Stimulated activated naive CD8-positive, alpha-beta T cell treated with anti-CD3 and anti-CD28 coated beads, Interleukin-15, amount 100 ng/mL, for 72 hours (primary cell): ENCODE measurements at regions not wholly inside any gene's neighbourhood (a gene's known extent, or its start where the extent isn't known, plus 50 kb on each side); places are given as distances from the start of the nearest gene placed in this dataset.
"Not testable (repeated sequence)": the region's sequence is repeated elsewhere in the genome, so short reads cannot be mapped to it uniquely, and the experiment has no call there.

Experiments
- ATAC-seq: fragments of 150-1000 bp; cut with Tn5 transposase; 2 replicates; pipeline ENCODE4 v1.10.0; 2021; ENCODE audit warnings: mild to moderate bottlenecking, moderate library complexity
- DNase-seq, 2 donors: peaks; one replicate each; pipeline ENCODE4 v3.0.0; 2021 to 2022
- H3K27ac Mint-ChIP-seq, 2 donors: one replicate each; pipeline ENCODE4 v1.8.0; 2022; ENCODE audit warnings: mild to moderate bottlenecking in 2 of 2, mixed read lengths in 2 of 2, moderate library complexity in 2 of 2
- H3K27me3 Mint-ChIP-seq: one replicate; pipeline ENCODE4 v1.8.0; 2022; ENCODE audit warnings: mixed read lengths
- H3K4me1 Mint-ChIP-seq: one replicate; pipeline ENCODE4 v1.8.0; 2022; ENCODE audit warnings: mild to moderate bottlenecking, mixed read lengths
- H3K4me3 Mint-ChIP-seq, 2 donors: one replicate each; pipeline ENCODE4 v1.8.0; 2022; ENCODE audit warnings: mild to moderate bottlenecking in 2 of 2, mixed read lengths in 2 of 2, moderate library complexity in 1 of 2
- H3K9me3 Mint-ChIP-seq, 2 donors: one replicate each; pipeline ENCODE4 v1.8.0; 2022; ENCODE audit warnings: mixed read lengths in 2 of 2

GRCh38 chr21:10384304-10384861 lies 137.0 kb upstream of the TPTE start:
- H3K27ac Mint-ChIP-seq, H3K27me3 Mint-ChIP-seq, H3K4me3 Mint-ChIP-seq, H3K4me1 Mint-ChIP-seq, ATAC-seq, H3K9me3 Mint-ChIP-seq, DNase-seq: not testable (repeated sequence)

GRCh38 chr21:10385202-10385601 lies 136.2 kb upstream of the TPTE start:
- not testable (repeated sequence) for DNase-seq, ATAC-seq, H3K4me3 Mint-ChIP-seq, H3K4me1 Mint-ChIP-seq, H3K27ac Mint-ChIP-seq, H3K9me3 Mint-ChIP-seq, H3K27me3 Mint-ChIP-seq

GRCh38 chr21:10385898-10386527 lies 135.4 kb upstream of the TPTE start:
- H3K9me3 Mint-ChIP-seq, H3K4me1 Mint-ChIP-seq, H3K27ac Mint-ChIP-seq, H3K4me3 Mint-ChIP-seq, H3K27me3 Mint-ChIP-seq, ATAC-seq, DNase-seq: not testable (repeated sequence)

GRCh38 chr21:10387692-10388450 lies 133.5 kb upstream of the TPTE start:
- not testable (repeated sequence) for H3K27me3 Mint-ChIP-seq, H3K27ac Mint-ChIP-seq, H3K4me3 Mint-ChIP-seq, DNase-seq, H3K4me1 Mint-ChIP-seq, H3K9me3 Mint-ChIP-seq, ATAC-seq

- not testable (repeated sequence) for H3K4me3 Mint-ChIP-seq, H3K9me3 Mint-ChIP-seq, H3K4me1 Mint-ChIP-seq, H3K27me3 Mint-ChIP-seq, DNase-seq, H3K27ac Mint-ChIP-seq, ATAC-seq
Measured at GRCh38 chr21:10388625-10389024, 132.8 kb upstream of the TPTE start.

GRCh38 chr21:10392301-10392700 lies 129.1 kb upstream of the TPTE start:
- not testable (repeated sequence) for H3K9me3 Mint-ChIP-seq, H3K27me3 Mint-ChIP-seq, H3K4me1 Mint-ChIP-seq, H3K27ac Mint-ChIP-seq, H3K4me3 Mint-ChIP-seq, ATAC-seq, DNase-seq

GRCh38 chr21:10395963-10396362 lies 125.4 kb upstream of the TPTE start:
- ATAC-seq, DNase-seq, H3K27me3 Mint-ChIP-seq, H3K4me3 Mint-ChIP-seq, H3K27ac Mint-ChIP-seq, H3K9me3 Mint-ChIP-seq, H3K4me1 Mint-ChIP-seq: not testable (repeated sequence)

- H3K4me1 Mint-ChIP-seq, H3K27ac Mint-ChIP-seq, H3K4me3 Mint-ChIP-seq, H3K9me3 Mint-ChIP-seq, DNase-seq, H3K27me3 Mint-ChIP-seq: not testable (repeated sequence)
- ATAC-seq, result peak; percentile 20
Measured at GRCh38 chr21:10397495-10397915, 123.9 kb upstream of the TPTE start.

- DNase-seq, H3K4me1 Mint-ChIP-seq, H3K27me3 Mint-ChIP-seq, H3K9me3 Mint-ChIP-seq, H3K27ac Mint-ChIP-seq, ATAC-seq, H3K4me3 Mint-ChIP-seq: not testable (repeated sequence)
Measured at GRCh38 chr21:10398692-10399489, 122.5 kb upstream of the TPTE start.

GRCh38 chr21:10400622-10401361 lies 120.6 kb upstream of the TPTE start:
- H3K4me3 Mint-ChIP-seq, H3K4me1 Mint-ChIP-seq, H3K27me3 Mint-ChIP-seq, H3K27ac Mint-ChIP-seq, ATAC-seq, DNase-seq: not testable (repeated sequence)
- H3K9me3 Mint-ChIP-seq, result peaks cover 10 to 17% of the 10 kb centered on the region in 2 donors

- not testable (repeated sequence) for H3K27me3 Mint-ChIP-seq, H3K27ac Mint-ChIP-seq, H3K4me3 Mint-ChIP-seq, DNase-seq, H3K4me1 Mint-ChIP-seq
- H3K9me3 Mint-ChIP-seq, result peaks cover 10 to 17% of the 10 kb centered on the region in 2 donors
- ATAC-seq, result peak; percentile 14
Measured at GRCh38 chr21:10402461-10402860, 118.9 kb upstream of the TPTE start.

GRCh38 chr21:10405331-10405730 lies 116.1 kb upstream of the TPTE start:
- H3K27ac Mint-ChIP-seq, ATAC-seq, H3K4me3 Mint-ChIP-seq, H3K4me1 Mint-ChIP-seq, DNase-seq, H3K27me3 Mint-ChIP-seq: not testable (repeated sequence)
- peaks cover 6 to 17% of the 10 kb centered on the region in 2 donors for H3K9me3 Mint-ChIP-seq

- H3K27me3 Mint-ChIP-seq, H3K4me1 Mint-ChIP-seq, H3K27ac Mint-ChIP-seq, DNase-seq, ATAC-seq, H3K4me3 Mint-ChIP-seq, H3K9me3 Mint-ChIP-seq: not testable (repeated sequence)
Measured at GRCh38 chr21:10409786-10410185, 111.6 kb upstream of the TPTE start.

- H3K4me3 Mint-ChIP-seq, ATAC-seq, H3K27me3 Mint-ChIP-seq, DNase-seq, H3K4me1 Mint-ChIP-seq, H3K27ac Mint-ChIP-seq, H3K9me3 Mint-ChIP-seq: not testable (repeated sequence)
Measured at GRCh38 chr21:10410354-10410929, 110.9 kb upstream of the TPTE start.
